HPDE6-E6E7 (cell line): ENCODE measurements at regions not wholly inside any gene's neighbourhood (a gene's known extent, or its start where the extent isn't known, plus 50 kb on each side); places are given as distances from the start of the nearest gene placed in this dataset.

Experiments used
- DNase-seq: peaks from one replicate; pipeline ENCODE4 v3.0.0; 2011; ENCODE audit warnings: missing footprints; ENCODE audit errors: extremely low spot score

DNA sequence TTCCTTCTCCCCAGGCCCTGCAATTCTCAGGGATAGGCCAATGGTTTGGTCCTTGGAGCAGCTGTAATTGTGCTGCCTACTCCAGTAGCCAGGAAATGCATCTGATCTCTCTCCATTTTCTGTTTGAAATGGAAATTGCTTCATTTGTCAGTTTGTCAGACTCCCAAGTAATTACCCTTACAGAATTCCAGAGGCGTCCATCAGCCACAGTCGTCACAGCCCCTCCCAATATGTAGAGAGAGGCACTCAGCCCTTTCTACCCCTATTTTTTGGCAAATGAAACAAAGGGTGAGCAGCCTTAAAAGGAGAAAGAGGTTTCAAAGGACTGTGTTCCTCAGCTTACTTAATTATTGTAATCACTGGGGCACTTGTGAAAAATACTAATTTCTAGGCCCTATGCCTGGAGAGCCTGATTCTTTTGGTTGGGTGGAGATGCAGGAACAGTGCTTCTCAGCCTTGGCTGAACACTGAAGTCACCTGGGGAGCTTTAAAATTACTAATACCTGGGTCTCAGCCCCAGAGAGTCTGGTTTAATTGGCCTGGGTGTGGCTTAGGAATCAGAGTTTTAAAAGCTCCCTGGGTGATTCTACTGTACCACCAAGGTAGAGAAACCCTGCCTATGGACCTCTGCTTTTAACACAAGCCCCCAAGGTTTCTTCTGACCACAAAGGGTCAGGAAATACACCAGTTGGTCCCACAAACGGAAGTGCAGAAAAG, 190.0 kb downstream of the EMP1 start:
- DNase-seq = no peak

GRCh38 chr12:13383379-13383778, 186.9 kb downstream of the EMP1 start:
- no peak for DNase-seq

GRCh38 chr12:13380297-13380696, 183.8 kb downstream of the EMP1 start:
- DNase-seq = no peak

DNA sequence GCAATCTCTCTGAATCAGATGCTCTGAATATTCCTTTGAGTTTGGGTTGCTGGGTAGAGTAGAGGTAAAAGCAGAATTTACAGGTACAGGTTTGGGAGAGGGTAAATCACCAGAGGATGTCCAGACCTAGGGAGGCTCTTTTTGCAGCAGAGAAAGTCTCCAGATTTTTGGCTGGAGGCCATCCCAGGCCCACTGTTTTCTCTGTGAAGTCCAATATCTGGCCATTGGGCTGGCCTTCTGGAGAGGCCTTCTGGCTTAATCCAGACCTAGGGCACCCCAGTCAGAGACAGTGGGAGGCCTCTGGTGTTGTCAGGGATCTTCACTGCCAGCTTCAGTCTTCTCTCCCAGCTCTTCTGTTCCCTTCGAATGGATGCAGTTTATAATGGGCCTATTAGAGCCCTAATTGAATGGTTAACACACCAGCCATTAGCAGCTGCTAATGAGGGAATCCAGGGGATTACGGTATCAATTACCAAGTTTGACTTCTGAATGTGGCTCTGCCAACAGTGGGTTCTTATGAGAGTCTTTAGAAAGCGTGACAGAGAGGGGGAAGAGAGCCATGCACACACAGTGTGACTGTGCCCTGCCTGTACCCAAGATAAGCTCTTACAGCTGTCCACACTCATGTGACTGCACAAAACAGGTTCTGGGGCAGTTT, 183.1 kb downstream of the EMP1 start:
- DNase-seq = no peak

GRCh38 chr12:13377698-13378097, 181.2 kb downstream of the EMP1 start:
- no peak for DNase-seq

GRCh38 chr12:13376610-13377373, 180.3 kb downstream of the EMP1 start:
- no peak for DNase-seq

- no peak for DNase-seq
Observed at GRCh38 chr12:13375583-13376345, 179.2 kb downstream of the EMP1 start.

DNA sequence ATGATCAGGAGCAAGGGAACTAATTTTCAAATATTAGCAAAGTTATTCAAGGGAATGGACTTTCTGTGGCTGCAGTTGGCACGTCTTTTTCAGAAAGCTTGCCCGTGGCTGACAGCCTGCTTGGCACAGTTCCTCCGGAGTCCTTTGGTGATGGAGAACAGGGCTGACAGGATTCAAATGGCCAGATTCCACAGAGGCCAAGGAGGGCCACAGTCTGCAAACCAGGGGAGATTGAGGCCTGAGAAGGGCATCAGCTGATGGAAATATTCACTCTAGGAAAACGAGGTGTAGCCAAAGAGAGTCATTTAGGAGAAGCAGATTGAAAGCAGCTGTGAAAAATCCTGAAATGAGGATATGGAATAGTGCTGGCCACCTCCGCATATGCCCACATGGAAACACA, 178.3 kb downstream of the EMP1 start:
- no peak for DNase-seq

DNA sequence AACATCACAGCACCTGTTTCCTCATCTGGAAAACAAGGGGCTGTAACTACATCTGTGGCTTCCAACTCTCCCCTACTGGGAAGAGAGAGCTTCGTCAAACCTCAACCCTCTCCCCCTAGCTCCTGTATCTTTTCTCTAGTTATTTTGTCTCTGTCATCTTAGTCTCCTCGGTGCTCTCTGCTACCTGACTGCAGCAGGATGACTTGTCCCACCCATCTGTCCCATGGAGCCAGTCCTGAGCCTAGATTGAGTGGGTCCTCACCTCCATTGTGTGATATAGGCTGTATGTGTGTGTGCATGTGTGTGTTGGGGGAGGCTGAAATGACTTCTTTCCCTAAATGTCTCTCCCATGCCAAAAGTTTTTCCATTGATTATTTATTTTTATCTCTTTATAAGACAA, 177.3 kb downstream of the EMP1 start:
- DNase-seq = no peak

DNA sequence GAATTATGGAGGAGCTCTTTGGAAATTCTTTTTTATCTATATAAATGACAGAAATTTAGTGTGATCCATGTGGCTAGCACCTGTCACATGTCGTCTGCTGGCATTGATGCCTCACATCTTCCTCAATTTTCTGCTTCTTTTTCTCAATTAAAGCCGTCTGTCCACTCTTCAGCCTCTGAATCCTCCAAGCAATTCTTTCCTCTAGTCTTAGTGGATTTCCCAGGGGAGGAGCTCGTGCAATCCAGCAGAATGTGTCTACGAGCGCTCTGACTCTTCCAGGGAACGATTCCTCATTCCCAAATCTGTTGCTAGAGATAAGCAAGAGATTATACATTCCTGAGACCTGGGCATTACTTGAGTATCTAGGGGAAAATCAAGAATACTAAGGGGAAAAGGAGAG, 176.6 kb downstream of the EMP1 start:
- DNase-seq = no peak

- no peak for DNase-seq
Observed at GRCh38 chr12:13372386-13372785, 175.9 kb downstream of the EMP1 start.

DNA sequence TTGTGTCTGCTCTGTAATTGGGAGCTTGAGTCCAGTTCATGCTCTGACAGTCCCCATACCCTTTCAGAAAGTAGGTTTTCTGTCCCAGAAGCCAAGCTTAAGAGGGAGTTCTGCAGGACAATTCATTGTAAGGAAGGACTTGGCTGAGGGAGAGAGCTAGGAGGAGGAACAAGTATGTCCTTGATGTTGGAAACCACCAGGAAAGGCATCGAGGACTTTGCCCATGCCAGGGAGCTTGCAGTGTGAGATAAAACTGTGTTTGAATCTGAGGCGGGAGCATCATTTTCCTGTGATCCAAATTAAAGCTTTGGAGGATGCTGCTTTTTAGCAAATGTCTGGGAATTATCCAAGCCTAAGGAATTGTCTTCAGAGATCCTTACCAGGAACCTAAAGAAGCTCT, 175.3 kb downstream of the EMP1 start:
- DNase-seq = no peak

- DNase-seq = no peak
Observed at GRCh38 chr12:13371367-13371766, 174.8 kb downstream of the EMP1 start.

GRCh38 chr12:13369474-13370056, 173.0 kb downstream of the EMP1 start:
- DNase-seq = no peak

DNA sequence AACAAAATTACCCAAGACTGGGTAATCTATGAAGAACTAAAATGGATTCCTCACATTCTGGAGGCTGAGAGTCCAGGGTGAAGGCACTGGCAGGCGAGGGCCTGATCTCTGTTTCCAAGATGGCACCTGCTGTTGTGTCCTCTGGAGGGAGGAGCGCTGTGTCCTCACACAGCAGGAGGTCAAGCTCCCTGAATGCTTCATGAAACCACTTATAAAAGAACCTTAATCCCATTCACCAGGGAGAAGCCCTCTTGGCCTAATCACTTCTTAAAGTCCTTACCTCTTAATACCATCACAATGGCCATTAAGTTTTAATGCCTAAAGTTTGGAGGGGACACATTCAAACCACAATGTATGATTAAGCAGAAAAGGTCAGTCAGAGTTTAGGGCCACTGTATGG, 172.4 kb downstream of the EMP1 start:
- DNase-seq = no peak

DNA sequence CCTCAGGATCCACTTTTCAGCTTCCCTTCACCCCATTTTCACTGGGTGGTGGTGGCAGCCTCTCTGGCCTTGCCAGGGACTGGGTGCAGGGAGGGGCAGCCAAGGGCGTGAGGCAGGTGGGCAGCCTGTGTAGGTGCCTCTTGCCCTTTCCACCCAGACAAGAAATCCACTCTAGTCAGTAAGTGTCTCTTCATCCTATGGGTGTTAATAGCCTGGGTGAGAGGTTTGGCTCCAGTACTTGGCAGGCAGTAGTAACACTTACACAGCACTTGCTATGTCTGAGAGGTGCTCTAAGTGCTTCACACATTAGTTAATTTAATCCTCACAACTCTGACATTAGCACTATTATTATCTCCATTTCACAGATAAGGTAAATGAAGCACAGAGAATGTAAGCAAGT, 171.9 kb downstream of the EMP1 start:
- DNase-seq = no peak

DNA sequence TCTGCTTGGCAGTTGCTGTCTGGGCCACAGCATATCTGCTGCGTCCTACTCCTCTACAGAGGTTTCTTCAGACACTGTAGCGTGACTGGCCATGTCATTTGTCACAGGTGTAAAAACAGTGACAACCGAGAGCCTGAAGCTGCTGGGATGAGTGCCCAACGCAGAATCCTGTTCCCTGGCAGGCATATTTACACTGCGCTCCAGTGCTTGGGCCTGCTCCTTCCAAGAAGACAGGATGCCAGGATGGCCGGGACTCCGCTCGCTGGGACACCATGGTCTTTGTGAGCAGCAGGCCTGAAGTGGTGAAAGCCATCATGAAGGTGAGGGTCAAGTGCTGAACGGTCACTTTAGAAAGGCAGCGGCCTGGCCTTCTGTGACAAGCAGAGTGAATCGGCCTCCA, 171.4 kb downstream of the EMP1 start:
- DNase-seq = no peak

GRCh38 chr12:13365748-13366366, 169.3 kb downstream of the EMP1 start:
- DNase-seq = no peak

DNA sequence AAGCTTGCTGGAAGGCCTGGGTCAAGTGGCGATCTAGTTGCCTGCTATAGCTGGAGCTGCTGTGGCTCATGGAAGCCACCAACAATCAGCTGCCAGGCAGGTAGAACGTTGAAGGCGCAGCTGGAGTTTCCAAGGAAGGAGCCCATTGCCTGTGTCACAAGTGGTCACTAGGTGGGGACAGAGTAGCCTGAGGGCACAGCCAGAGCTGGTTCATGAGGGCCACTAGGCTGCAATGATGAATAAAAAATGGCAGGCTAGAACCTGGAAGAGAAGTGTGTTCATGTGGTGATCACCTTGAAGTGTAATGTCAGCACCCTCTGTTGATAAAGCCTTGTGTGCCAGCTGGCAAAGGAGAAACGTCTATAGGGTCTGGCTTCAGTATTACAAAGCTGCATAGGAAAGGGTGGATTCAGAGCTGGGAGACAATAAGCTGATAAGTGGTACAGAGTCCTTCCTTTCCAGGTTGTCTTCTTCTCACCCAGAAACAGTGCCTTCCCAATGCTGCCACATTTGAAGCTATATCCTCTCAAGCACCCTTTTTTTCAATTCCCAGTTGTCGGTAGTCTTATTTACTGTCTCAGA, 165.8 kb downstream of the EMP1 start:
- DNase-seq = peak; percentile 62

DNA sequence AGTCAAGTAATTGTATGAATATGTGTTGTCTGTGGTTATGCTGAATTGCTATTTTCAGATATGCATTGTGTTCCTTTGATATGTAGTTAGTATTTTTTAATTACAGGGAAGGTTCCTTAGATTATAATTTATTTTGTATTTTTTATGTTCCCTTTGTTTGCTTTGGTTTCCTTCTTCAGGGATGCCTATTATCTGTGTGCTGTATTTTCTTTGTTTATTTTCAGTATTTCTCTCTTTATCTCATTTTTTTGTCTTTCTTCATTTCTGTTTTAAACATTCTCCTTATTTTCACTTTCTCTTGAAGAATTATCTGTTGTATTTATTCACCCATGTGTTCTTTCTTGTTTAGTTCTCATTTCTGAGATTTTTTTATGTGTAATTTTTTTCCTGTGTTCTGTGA, 163.1 kb downstream of the EMP1 start:
- no peak for DNase-seq

- DNase-seq = no peak
Observed at GRCh38 chr12:13358391-13358905, 161.9 kb downstream of the EMP1 start.
